GM12875 (cell line): ENCODE measurements at regions not wholly inside any gene's neighbourhood (a gene's known extent, or its start where the extent isn't known, plus 50 kb on each side); places are given as distances from the start of the nearest gene placed in this dataset.

Experiments
- H3K4me3 ChIP-seq: one replicate; pipeline ENCODE4 v1.5.1; 2011; ENCODE audit warnings: low read depth, low read length, control low read depth
- TF ChIP-seq, protein P1 (sequence below): IDR thresholded peaks from 2 replicates; pipeline ENCODE4 v1.5.1; 2011; ENCODE audit warnings: low read depth, mild to moderate bottlenecking, control low read depth, inconsistent platforms, low read length, moderate library complexity, borderline replicate concordance; ENCODE audit not compliant: insufficient read depth

- TF ChIP-seq, protein P1, sequence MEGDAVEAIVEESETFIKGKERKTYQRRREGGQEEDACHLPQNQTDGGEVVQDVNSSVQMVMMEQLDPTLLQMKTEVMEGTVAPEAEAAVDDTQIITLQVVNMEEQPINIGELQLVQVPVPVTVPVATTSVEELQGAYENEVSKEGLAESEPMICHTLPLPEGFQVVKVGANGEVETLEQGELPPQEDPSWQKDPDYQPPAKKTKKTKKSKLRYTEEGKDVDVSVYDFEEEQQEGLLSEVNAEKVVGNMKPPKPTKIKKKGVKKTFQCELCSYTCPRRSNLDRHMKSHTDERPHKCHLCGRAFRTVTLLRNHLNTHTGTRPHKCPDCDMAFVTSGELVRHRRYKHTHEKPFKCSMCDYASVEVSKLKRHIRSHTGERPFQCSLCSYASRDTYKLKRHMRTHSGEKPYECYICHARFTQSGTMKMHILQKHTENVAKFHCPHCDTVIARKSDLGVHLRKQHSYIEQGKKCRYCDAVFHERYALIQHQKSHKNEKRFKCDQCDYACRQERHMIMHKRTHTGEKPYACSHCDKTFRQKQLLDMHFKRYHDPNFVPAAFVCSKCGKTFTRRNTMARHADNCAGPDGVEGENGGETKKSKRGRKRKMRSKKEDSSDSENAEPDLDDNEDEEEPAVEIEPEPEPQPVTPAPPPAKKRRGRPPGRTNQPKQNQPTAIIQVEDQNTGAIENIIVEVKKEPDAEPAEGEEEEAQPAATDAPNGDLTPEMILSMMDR, result no peak
- H3K4me3 ChIP-seq, result no peak overlapping the region
Measured at GRCh38 chr13:59442944-59443486, 720.7 kb downstream of the DIAPH3 start.

DNA sequence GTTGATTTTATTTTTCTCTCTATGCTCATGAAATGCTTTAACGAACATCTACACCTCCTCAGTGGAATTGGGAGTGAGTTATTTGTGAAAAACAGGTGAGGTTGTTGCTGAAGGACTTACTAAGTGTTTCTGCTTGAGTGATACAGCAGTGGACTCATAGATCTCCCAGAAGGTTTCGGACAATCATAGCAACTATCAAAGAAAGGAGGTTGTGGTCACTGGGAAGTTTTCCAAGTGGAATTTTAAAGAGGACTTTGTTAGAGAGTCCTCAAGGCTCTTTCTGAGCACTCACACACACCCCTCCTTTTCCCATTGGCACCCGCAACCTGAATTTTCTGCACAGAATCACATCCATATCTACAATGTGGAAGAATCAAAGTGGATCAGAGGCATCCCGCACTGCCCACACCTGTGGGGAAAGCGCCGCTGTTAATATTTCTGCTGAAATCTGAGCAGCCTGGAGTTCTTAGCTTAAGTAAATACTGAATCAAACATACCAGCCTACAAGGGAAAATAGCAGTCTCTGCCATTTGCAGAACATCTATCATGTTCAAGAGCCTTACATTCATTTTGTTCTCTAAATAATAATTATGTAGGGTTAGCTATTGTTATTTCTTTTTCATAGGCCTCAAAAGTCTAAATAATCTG, 719.4 kb downstream of the DIAPH3 start:
- no peak overlapping the region for H3K4me3 ChIP-seq
- TF ChIP-seq, protein P1, result no peak

DNA sequence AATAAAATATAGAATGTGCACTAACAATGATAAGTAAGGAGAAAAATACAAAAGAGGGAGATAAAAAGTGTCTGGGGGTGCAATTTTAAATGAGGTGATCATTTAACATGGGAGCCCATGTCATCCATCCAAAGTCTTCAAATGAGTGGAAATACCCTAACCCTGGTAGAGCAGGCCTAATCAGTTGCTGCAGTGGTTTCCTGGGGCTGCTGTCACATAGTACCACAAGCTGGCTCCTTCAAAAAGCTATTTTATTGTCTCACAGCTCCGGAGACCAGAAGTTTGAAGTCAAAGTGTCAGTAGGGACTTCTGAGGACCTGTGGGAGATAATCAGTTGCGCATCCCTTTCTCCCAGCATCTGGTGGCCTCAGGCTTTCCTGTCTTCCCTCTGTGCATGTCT, 717.9 kb downstream of the DIAPH3 start:
- TF ChIP-seq, protein P1, result no peak
- no peak overlapping the region for H3K4me3 ChIP-seq

DNA sequence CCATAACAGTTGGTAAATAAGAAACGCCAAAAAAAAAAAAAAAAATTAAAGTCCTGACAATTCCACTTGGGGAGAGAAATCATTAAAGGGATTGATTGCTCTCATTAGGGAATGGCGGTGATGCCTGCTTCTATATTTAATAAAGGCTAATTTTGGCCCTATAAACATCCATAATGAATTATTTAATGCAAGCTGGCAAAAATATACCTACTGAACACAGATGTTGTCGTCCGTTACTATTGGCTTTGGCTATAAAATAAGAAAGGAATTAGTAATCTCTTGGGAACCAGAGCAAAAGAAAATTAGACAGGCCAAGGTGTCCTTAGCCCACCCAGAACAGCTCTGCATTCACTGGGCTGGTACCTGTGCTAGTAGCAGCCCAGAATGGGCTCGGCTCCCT, 717.3 kb downstream of the DIAPH3 start:
- no peak overlapping the region for H3K4me3 ChIP-seq
- TF ChIP-seq, protein P1, result no peak

DNA sequence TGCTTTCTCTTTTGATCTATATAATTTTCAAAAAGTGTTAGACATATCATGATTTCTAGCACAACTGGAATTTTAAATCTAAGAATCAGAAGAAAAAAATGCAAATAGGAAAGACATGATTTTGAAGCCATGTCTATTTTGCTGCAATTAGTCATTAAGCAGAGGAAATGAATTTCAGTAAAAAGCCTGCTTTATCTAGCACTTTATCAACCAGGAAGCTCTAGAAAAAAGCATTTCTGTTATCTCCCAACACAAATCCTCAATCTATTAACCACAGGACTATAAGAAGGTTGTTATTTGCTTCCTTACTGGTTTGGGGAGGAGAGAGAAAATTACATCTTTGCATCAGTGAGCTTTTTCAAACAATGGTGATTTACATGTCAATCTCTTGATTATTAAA, 716.7 kb downstream of the DIAPH3 start:
- H3K4me3 ChIP-seq, result no peak overlapping the region
- TF ChIP-seq, protein P1, result no peak

DNA sequence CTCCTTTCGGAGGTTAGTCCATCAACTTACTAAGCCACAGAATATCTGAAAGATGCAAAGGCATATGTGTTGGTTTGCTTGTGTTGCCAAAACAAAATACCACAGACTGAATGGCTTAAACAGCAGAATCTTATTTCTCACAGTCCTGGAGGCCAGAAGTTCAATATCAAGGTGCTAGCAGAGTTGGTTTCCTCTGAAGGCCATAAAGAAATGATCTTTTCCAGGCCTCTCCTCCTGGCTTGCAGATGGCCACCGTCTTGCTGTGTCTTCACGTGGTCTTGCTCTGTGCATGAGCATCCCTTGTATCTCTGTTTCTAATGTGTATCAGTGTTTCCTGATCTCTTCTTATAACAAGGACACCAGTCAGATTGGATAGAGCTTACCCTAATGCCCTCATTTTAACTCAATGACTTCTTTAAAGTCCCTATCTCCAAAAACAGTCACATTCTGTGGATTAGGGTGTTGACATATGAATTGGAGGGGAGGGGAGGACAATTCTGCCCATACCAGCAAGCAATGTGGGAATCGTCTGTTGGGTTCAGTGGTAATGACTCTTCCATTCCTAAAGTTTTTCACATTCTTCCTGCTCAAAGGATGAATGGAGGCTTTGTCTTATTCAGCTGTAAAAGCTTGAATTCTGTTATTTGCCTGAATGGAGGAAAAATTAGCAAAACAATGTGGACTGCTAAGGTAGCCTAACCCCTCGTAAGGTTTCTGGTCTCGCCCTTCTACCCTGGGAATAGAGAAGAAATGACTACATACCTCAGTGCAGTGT, 715.7 kb downstream of the DIAPH3 start:
- TF ChIP-seq, protein P1, result no peak
- no peak overlapping the region for H3K4me3 ChIP-seq
